GM18502 (cell line): ENCODE measurements at regions not wholly inside any gene's neighbourhood (a gene's known extent, or its start where the extent isn't known, plus 50 kb on each side); places are given as distances from the start of the nearest gene placed in this dataset.

Experiments used
- ATAC-seq: cut with Tn5 transposase; IDR thresholded peaks from one replicate; pipeline ENCODE4 v1.9.1; 2021; ENCODE audit warnings: mild to moderate bottlenecking; ENCODE audit not compliant: unreplicated experiment, poor library complexity

- no peak for ATAC-seq
Observed at GRCh38 chr2:145126146-145126545, 606.2 kb upstream of the ZEB2 start.

GRCh38 chr2:145124085-145124484 is 604.2 kb upstream of the ZEB2 start:
- no peak for ATAC-seq

- no peak for ATAC-seq
Observed at GRCh38 chr2:145123606-145124005, 603.7 kb upstream of the ZEB2 start.

- ATAC-seq, result peak; percentile 84
Observed at GRCh38 chr2:145119225-145119624, 599.3 kb upstream of the ZEB2 start.

- no peak for ATAC-seq
Observed at GRCh38 chr2:145116834-145117725, 597.2 kb upstream of the ZEB2 start.

GRCh38 chr2:145116056-145116455 is 596.1 kb upstream of the ZEB2 start:
- ATAC-seq, result no peak

GRCh38 chr2:145114726-145115125 is 594.8 kb upstream of the ZEB2 start:
- ATAC-seq, result no peak

- ATAC-seq, result no peak
Observed at GRCh38 chr2:145112467-145112866, 592.5 kb upstream of the ZEB2 start.

- ATAC-seq, result no peak
Observed at GRCh38 chr2:145110668-145111356, 590.9 kb upstream of the ZEB2 start.

- ATAC-seq, result no peak
Observed at GRCh38 chr2:145108959-145109710, 589.2 kb upstream of the ZEB2 start.

- no peak for ATAC-seq
Observed at GRCh38 chr2:145108361-145108778, 588.5 kb upstream of the ZEB2 start.

- ATAC-seq, result no peak
Observed at GRCh38 chr2:145106293-145106692, 586.4 kb upstream of the ZEB2 start.

GRCh38 chr2:145102706-145103105 is 582.8 kb upstream of the ZEB2 start:
- no peak for ATAC-seq

- no peak for ATAC-seq
Observed at GRCh38 chr2:145100301-145100700, 580.4 kb upstream of the ZEB2 start.

GRCh38 chr2:145096582-145096981 is 576.7 kb upstream of the ZEB2 start:
- ATAC-seq, result no peak

- ATAC-seq, result no peak
Observed at GRCh38 chr2:145095641-145096435, 575.9 kb upstream of the ZEB2 start.

GRCh38 chr2:145094370-145094769 is 574.5 kb upstream of the ZEB2 start:
- ATAC-seq, result no peak

- no peak for ATAC-seq
Observed at GRCh38 chr2:145091967-145092366, 572.0 kb upstream of the ZEB2 start.

GRCh38 chr2:145090841-145091761 is 571.2 kb upstream of the ZEB2 start:
- ATAC-seq, result no peak
